HEK293T (cell line): ENCODE measurements at regions not wholly inside any gene's neighbourhood (a gene's known extent, or its start where the extent isn't known, plus 50 kb on each side); places are given as distances from the start of the nearest gene placed in this dataset.

ENCODE experiments used
- CTCF ChIA-PET: fragments of 350-600 bp; formaldehyde crosslinking; extraction: SDS; loops from one replicate; lab custom pipeline; 2021; ENCODE audit warnings: antibody characterized with exemption, inconsistent platforms; lab: Yijun Ruan, JAX
- POLR2A ChIA-PET: fragments of 350-600 bp; formaldehyde crosslinking; extraction: SDS; loops from one replicate; lab custom pipeline; 2020; ENCODE audit warnings: antibody characterized with exemption, inconsistent platforms; lab: Yijun Ruan, JAX
- DNase-seq: peaks from one replicate; pipeline ENCODE4 v3.0.0; 2012; ENCODE audit warnings: mixed read lengths; ENCODE audit errors: extremely low spot score
- ARNT ChIP-seq: fragments of 450-650 bp; IDR thresholded peaks from 2 replicates; pipeline ENCODE4 v1.6.1; 2017; ENCODE audit warnings: mild to moderate bottlenecking
- BHLHE40 ChIP-seq: fragments of 450-650 bp; IDR thresholded peaks from 2 replicates; pipeline ENCODE4 v1.6.1; 2016; ENCODE audit warnings: mild to moderate bottlenecking, moderate library complexity, borderline replicate concordance
- CTBP1 ChIP-seq: fragments of 450-650 bp; IDR thresholded peaks from 2 replicates; pipeline ENCODE4 v1.6.1; 2016; ENCODE audit warnings: borderline replicate concordance
- ELF4 ChIP-seq: fragments of 450-650 bp; IDR thresholded peaks from 2 replicates; pipeline ENCODE4 v1.6.1; 2017; ENCODE audit warnings: antibody characterized with exemption
- FOXA1 ChIP-seq: fragments of 450-650 bp; IDR thresholded peaks from 2 replicates; pipeline ENCODE4 v1.6.1; 2016; ENCODE audit warnings: mild to moderate bottlenecking
- FOXK2 ChIP-seq: fragments of 450-650 bp; IDR thresholded peaks from 2 replicates; pipeline ENCODE4 v1.6.1; 2016; ENCODE audit warnings: mild to moderate bottlenecking
- FOXM1 ChIP-seq: fragments of 450-650 bp; IDR thresholded peaks from 2 replicates; pipeline ENCODE4 v1.6.1; 2017; ENCODE audit warnings: mild to moderate bottlenecking, borderline replicate concordance
- HDGF ChIP-seq: fragments of 450-650 bp; IDR thresholded peaks from 2 replicates; pipeline ENCODE4 v1.6.1; 2017; ENCODE audit warnings: antibody characterized with exemption, borderline replicate concordance
- L3MBTL2 ChIP-seq: fragments of 450-650 bp; conservative IDR thresholded peaks from 2 replicates; pipeline ENCODE4 v1.6.1; 2016; ENCODE audit warnings: mild to moderate bottlenecking
- LEF1 ChIP-seq: fragments of 450-650 bp; IDR thresholded peaks from 2 replicates; pipeline ENCODE4 v1.6.1; 2017; ENCODE audit warnings: mild to moderate bottlenecking, borderline replicate concordance
- NFRKB ChIP-seq: fragments of 450-650 bp; IDR thresholded peaks from 2 replicates; pipeline ENCODE4 v1.6.1; 2016; ENCODE audit warnings: mild to moderate bottlenecking, moderate library complexity
- PKNOX1 ChIP-seq: fragments of 450-650 bp; IDR thresholded peaks from 2 replicates; pipeline ENCODE4 v1.6.1; 2016
- SP1 ChIP-seq: fragments of 450-650 bp; IDR thresholded peaks from 2 replicates; pipeline ENCODE4 v1.6.1; 2017
- SUZ12 ChIP-seq: fragments of 450-650 bp; IDR thresholded peaks from 2 replicates; pipeline ENCODE4 v1.6.1; 2016; ENCODE audit warnings: mild to moderate bottlenecking
- TARDBP ChIP-seq: fragments of 450-650 bp; IDR thresholded peaks from 2 replicates; pipeline ENCODE4 v1.6.1; 2016
- ZNF384 ChIP-seq: fragments of 450-650 bp; IDR thresholded peaks from 2 replicates; pipeline ENCODE4 v1.6.1; 2016

GRCh38 chr4:181579486-181579885, 663.7 kb upstream of the TENM3 start:
- CTCF ChIA-PET, result no interaction called here
- TF ChIP-seq HDGF (no peak), L3MBTL2 (no peak), ELF4 (no peak), NFRKB (no peak), SP1 (no peak), PKNOX1 (no peak), LEF1 (no peak), CTBP1 (no peak), FOXA1 (no peak), SUZ12 (no peak), FOXM1 (no peak), ZNF384 (no peak), ARNT (no peak), FOXK2 (no peak), TARDBP (no peak), BHLHE40 (no peak)
- DNase-seq, result no peak
- POLR2A ChIA-PET, result no interaction called here

- CTCF ChIA-PET, result interaction anchor here (0.7 to 0.8 kb wide), 2 partner anchors 12 to 533 kb away, joined by 4 to 5 read pairs; no protein-coding TSS in a partner anchor
- no peak for TF ChIP-seq L3MBTL2
- no peak for TF ChIP-seq FOXM1
- TF ChIP-seq SUZ12, result no peak
- no peak for TF ChIP-seq TARDBP
- no peak for TF ChIP-seq HDGF
- no peak for TF ChIP-seq FOXK2
- no peak for TF ChIP-seq ZNF384
- no peak for TF ChIP-seq SP1
- no peak for DNase-seq
- POLR2A ChIA-PET, result no interaction called here
Measured at GRCh38 chr4:181581983-181582382, 661.2 kb upstream of the TENM3 start.

GRCh38 chr4:181582595-181582994, 660.6 kb upstream of the TENM3 start:
- no peak for DNase-seq
- ChIA-PET CTCF (no interaction called here), POLR2A (no interaction called here)
- TF ChIP-seq SUZ12 (no peak), ELF4 (no peak), PKNOX1 (no peak), FOXK2 (no peak), NFRKB (no peak), BHLHE40 (no peak), FOXM1 (no peak)

GRCh38 chr4:181588733-181589302, 654.4 kb upstream of the TENM3 start:
- POLR2A ChIA-PET, result no interaction called here
- DNase-seq, result no peak
- CTCF ChIA-PET, result interaction anchor here (0.5 kb wide), 1 partner anchor 61 kb away, joined by 3 read pairs; no protein-coding TSS in a partner anchor
- TF ChIP-seq CTBP1 (no peak), FOXK2 (no peak), ELF4 (no peak), LEF1 (no peak)

GRCh38 chr4:181592221-181592745, 650.9 kb upstream of the TENM3 start:
- no peak for TF ChIP-seq TARDBP
- TF ChIP-seq CTBP1, result no peak
- TF ChIP-seq NFRKB, result no peak
- TF ChIP-seq HDGF, result no peak
- TF ChIP-seq ELF4, result no peak
- no peak for TF ChIP-seq FOXM1
- no peak for TF ChIP-seq BHLHE40
- TF ChIP-seq LEF1, result no peak
- TF ChIP-seq FOXK2, result no peak
- no peak for TF ChIP-seq ZNF384
- no peak for TF ChIP-seq L3MBTL2
- TF ChIP-seq SUZ12, result no peak
- TF ChIP-seq PKNOX1, result no peak
- no peak for TF ChIP-seq FOXA1
- ChIA-PET POLR2A (no interaction called here), CTCF (interaction anchor here (0.6 kb wide), 1 partner anchor 72 kb away, joined by 4 read pairs; no protein-coding TSS in a partner anchor)

GRCh38 chr4:181593703-181594102, 649.5 kb upstream of the TENM3 start:
- no peak for DNase-seq
- TF ChIP-seq ZNF384 (no peak), SUZ12 (no peak), NFRKB (no peak), L3MBTL2 (no peak), FOXA1 (no peak), HDGF (no peak), BHLHE40 (no peak), SP1 (no peak), CTBP1 (no peak), TARDBP (no peak)
- CTCF ChIA-PET, result no interaction called here
- POLR2A ChIA-PET, result no interaction called here

More at GRCh38 chr4:181592221-181592745, 650.9 kb upstream of the TENM3 start:
- no peak for DNase-seq

- TF ChIP-seq NFRKB (no peak), TARDBP (no peak), ARNT (no peak), SP1 (no peak), BHLHE40 (no peak), LEF1 (no peak), ZNF384 (no peak), SUZ12 (no peak), FOXA1 (no peak), FOXK2 (no peak), HDGF (no peak), L3MBTL2 (no peak), ELF4 (no peak), PKNOX1 (no peak), FOXM1 (no peak), CTBP1 (no peak)
- ChIA-PET CTCF (no interaction called here), POLR2A (no interaction called here)
- no peak for DNase-seq
Measured at GRCh38 chr4:181594188-181594587, 649.0 kb upstream of the TENM3 start.
